ENCODE measurements at regions not wholly inside any gene's neighbourhood (a gene's known extent, or its start where the extent isn't known, plus 50 kb on each side); places are given as distances from the start of the nearest gene placed in this dataset.

- Histone ChIP-seq H3K9me3 (no peaks in the 10 kb centered on the region), H3K4me3 (no peak overlapping the region), H3K36me3 (no peaks in the 10 kb centered on the region), H3K4me1 (no peaks in the 10 kb centered on the region), H3K27ac (no peak overlapping the region), H3K27me3 (peaks cover 0 to 15% (median 0%) of the 10 kb centered on the region in 4 donors)
- 85 to 88% methylated on average over 7 of the region's 7 CpGs for WGBS, 2 donors
- intact Hi-C loops (cut with DNase I): no loop called here
- DNase-seq: no peak
- TF ChIP-seq POLR2A (IDR thresholded peaks at IDR 0.05): no peak
- TF ChIP-seq, protein P1, sequence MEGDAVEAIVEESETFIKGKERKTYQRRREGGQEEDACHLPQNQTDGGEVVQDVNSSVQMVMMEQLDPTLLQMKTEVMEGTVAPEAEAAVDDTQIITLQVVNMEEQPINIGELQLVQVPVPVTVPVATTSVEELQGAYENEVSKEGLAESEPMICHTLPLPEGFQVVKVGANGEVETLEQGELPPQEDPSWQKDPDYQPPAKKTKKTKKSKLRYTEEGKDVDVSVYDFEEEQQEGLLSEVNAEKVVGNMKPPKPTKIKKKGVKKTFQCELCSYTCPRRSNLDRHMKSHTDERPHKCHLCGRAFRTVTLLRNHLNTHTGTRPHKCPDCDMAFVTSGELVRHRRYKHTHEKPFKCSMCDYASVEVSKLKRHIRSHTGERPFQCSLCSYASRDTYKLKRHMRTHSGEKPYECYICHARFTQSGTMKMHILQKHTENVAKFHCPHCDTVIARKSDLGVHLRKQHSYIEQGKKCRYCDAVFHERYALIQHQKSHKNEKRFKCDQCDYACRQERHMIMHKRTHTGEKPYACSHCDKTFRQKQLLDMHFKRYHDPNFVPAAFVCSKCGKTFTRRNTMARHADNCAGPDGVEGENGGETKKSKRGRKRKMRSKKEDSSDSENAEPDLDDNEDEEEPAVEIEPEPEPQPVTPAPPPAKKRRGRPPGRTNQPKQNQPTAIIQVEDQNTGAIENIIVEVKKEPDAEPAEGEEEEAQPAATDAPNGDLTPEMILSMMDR (IDR thresholded peaks at IDR 0.05): no peak
Measured at GRCh38 chr2:10233131-10234012, 69.3 kb upstream of the HPCAL1 start.

- Histone ChIP-seq H3K27me3 (peaks cover 0 to 15% (median 0%) of the 10 kb centered on the region in 4 donors), H3K9me3 (no peaks in the 10 kb centered on the region), H3K27ac (no peak overlapping the region), H3K4me3 (no peak overlapping the region), H3K4me1 (no peaks in the 10 kb centered on the region), H3K36me3 (no peaks in the 10 kb centered on the region)
- no peak for DNase-seq
- intact Hi-C loops (cut with DNase I): no loop called here
- TF ChIP-seq, protein P1 (IDR thresholded peaks at IDR 0.05): no peak
- no peak for TF ChIP-seq POLR2A (IDR thresholded peaks at IDR 0.05)
- WGBS, 2 donors: 71 to 82% methylated on average over 4 of the region's 4 CpGs
Measured at GRCh38 chr2:10234013-10234306, 68.7 kb upstream of the HPCAL1 start.

- H3K27me3 ChIP-seq: peaks cover 0 to 16% (median 0%) of the 10 kb centered on the region in 4 donors
- WGBS, 2 donors: 74 to 83% methylated on average over 4 to 11 of the region's 18 CpGs
- no peaks in the 10 kb centered on the region for H3K36me3 ChIP-seq
- DNase-seq: no peak
- no peak overlapping the region for H3K27ac ChIP-seq
- TF ChIP-seq, protein P1 (IDR thresholded peaks at IDR 0.05): no peak
- TF ChIP-seq POLR2A (IDR thresholded peaks at IDR 0.05): no peak
- intact Hi-C loops (cut with DNase I): no loop called here
- H3K9me3 ChIP-seq: no peaks in the 10 kb centered on the region
- H3K4me3 ChIP-seq: no peak overlapping the region
- H3K4me1 ChIP-seq: no peaks in the 10 kb centered on the region
Measured at GRCh38 chr2:10234409-10235094, 68.2 kb upstream of the HPCAL1 start.

GRCh38 chr2:10235099-10235908 lies 67.4 kb upstream of the HPCAL1 start:
- 60 to 94% methylated on average over 3 to 6 of the region's 26 CpGs for WGBS, 2 donors
- Histone ChIP-seq H3K4me3 (no peak overlapping the region), H3K27ac (no peak overlapping the region), H3K9me3 (no peaks in the 10 kb centered on the region), H3K4me1 (no peaks in the 10 kb centered on the region), H3K27me3 (peaks cover 0 to 18% (median 0%) of the 10 kb centered on the region in 4 donors), H3K36me3 (no peaks in the 10 kb centered on the region)
- no peak for TF ChIP-seq POLR2A (IDR thresholded peaks at IDR 0.05)
- TF ChIP-seq, protein P1 (IDR thresholded peaks at IDR 0.05): no peak
- DNase-seq: no peak
- intact Hi-C loops (cut with DNase I): no loop called here
